ENCODE measurements at regions not wholly inside any gene's neighbourhood (a gene's known extent, or its start where the extent isn't known, plus 50 kb on each side); places are given as distances from the start of the nearest gene placed in this dataset.

DNA sequence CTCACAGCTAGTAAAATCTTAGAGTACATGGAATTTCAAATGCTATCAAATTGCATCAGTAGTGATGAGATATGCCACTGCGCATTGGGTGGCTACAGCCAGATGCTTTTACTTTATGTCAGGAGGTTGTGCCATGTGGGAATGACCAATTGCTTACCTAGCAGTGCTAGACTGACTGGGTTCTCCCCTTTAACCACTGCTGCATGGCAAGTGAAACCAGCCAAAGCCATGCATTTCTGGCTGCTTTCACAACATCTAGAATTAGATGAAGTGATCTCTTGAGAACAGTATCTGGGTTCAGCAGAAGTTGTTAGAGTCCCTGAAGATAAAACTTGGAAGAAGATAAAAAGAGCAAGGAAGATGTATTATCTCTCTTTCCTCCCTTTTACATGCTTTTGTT is 1174.2 kb upstream of the CDH2 start (continued):
- TF ChIP-seq, protein P1, sequence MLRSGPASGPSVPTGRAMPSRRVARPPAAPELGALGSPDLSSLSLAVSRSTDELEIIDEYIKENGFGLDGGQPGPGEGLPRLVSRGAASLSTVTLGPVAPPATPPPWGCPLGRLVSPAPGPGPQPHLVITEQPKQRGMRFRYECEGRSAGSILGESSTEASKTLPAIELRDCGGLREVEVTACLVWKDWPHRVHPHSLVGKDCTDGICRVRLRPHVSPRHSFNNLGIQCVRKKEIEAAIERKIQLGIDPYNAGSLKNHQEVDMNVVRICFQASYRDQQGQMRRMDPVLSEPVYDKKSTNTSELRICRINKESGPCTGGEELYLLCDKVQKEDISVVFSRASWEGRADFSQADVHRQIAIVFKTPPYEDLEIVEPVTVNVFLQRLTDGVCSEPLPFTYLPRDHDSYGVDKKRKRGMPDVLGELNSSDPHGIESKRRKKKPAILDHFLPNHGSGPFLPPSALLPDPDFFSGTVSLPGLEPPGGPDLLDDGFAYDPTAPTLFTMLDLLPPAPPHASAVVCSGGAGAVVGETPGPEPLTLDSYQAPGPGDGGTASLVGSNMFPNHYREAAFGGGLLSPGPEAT (IDR thresholded peaks at IDR 0.05; ENCODE audit: low read depth) = no peak
- no peak for TF ChIP-seq SMAD5 (IDR thresholded peaks at IDR 0.05; ENCODE audit: low read depth)
- TF ChIP-seq, protein P2, sequence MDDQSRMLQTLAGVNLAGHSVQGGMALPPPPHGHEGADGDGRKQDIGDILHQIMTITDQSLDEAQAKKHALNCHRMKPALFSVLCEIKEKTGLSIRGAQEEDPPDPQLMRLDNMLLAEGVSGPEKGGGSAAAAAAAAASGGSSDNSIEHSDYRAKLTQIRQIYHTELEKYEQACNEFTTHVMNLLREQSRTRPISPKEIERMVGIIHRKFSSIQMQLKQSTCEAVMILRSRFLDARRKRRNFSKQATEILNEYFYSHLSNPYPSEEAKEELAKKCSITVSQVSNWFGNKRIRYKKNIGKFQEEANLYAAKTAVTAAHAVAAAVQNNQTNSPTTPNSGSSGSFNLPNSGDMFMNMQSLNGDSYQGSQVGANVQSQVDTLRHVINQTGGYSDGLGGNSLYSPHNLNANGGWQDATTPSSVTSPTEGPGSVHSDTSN (IDR thresholded peaks at IDR 0.05; ENCODE audit: insufficient replicate concordance, low read depth, low read length) = no peak
- no peak for TF ChIP-seq BCL11A (IDR thresholded peaks at IDR 0.05; ENCODE audit: low read depth, low read length)

DNA sequence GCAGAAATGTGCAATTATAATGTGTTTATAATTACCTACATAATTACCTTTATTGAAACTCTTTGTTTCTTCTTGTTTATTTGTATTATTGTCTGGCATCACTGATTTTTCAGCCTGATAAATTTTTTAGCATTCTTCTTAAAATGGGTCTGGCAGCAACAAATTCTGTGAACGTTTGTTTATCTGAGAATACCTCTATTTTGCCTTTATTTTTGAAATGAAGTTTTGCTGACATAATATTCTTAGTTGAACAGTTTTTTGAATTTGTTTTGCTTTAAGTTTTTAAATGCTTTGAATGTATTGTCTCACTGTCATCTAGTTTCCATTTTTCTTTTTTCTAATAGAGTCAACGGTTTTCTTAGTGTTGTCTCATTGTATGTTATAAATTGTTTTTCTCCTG is 1152.0 kb upstream of the CDH2 start:
- Histone ChIP-seq H3K9ac (ENCODE audit: control insufficient read depth, insufficient read depth, low read length) (no peak overlapping the region), H3K4me3 (no peak overlapping the region), H3K27me3 (replicated peaks in 1 of 2; ENCODE audit: control insufficient read depth in 2 of 2, insufficient read depth in 2 of 2, low read length in 1 of 2) (no peaks in the 10 kb centered on the region), H4K20me1 (ENCODE audit: control insufficient read depth, insufficient read depth) (no peaks in the 10 kb centered on the region), H3K4me2 (ENCODE audit: control insufficient read depth, insufficient read depth) (no peak overlapping the region), H3K4me1 (ENCODE audit: control insufficient read depth, insufficient read depth, low read length) (no peaks in the 10 kb centered on the region), H3K27ac (ENCODE audit: control insufficient read depth, insufficient read depth) (no peak overlapping the region), H3K79me2 (ENCODE audit: control insufficient read depth, insufficient read depth, low read length) (no peaks in the 10 kb centered on the region), H2AFZ (ENCODE audit: control insufficient read depth, low read depth, low read length) (no peak overlapping the region), H3K36me3 (ENCODE audit: control insufficient read depth in 2 of 2, insufficient read depth in 2 of 2, low read length in 1 of 2) (no peaks in the 10 kb centered on the region), H3K9me3 (replicated peaks; ENCODE audit: control insufficient read depth, insufficient read depth, low read length) (no peaks in the 10 kb centered on the region)
- POLR2A ChIA-PET = no interaction called here
- no peak for TF ChIP-seq SP1 (IDR thresholded peaks at IDR 0.05; ENCODE audit: low read depth, low read length)
- TF ChIP-seq RUNX3 (IDR thresholded peaks at IDR 0.05; ENCODE audit: low read length) = no peak
- TF ChIP-seq SREBF1 (IDR thresholded peaks at IDR 0.05; ENCODE audit: low read length) = no peak
- TF ChIP-seq, protein P3, sequence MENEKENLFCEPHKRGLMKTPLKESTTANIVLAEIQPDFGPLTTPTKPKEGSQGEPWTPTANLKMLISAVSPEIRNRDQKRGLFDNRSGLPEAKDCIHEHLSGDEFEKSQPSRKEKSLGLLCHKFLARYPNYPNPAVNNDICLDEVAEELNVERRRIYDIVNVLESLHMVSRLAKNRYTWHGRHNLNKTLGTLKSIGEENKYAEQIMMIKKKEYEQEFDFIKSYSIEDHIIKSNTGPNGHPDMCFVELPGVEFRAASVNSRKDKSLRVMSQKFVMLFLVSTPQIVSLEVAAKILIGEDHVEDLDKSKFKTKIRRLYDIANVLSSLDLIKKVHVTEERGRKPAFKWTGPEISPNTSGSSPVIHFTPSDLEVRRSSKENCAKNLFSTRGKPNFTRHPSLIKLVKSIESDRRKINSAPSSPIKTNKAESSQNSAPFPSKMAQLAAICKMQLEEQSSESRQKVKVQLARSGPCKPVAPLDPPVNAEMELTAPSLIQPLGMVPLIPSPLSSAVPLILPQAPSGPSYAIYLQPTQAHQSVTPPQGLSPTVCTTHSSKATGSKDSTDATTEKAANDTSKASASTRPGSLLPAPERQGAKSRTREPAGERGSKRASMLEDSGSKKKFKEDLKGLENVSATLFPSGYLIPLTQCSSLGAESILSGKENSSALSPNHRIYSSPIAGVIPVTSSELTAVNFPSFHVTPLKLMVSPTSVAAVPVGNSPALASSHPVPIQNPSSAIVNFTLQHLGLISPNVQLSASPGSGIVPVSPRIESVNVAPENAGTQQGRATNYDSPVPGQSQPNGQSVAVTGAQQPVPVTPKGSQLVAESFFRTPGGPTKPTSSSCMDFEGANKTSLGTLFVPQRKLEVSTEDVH (IDR thresholded peaks at IDR 0.05; ENCODE audit: low read depth, partially characterized antibody) = no peak
- TF ChIP-seq POU2F2 (IDR thresholded peaks at IDR 0.05; ENCODE audit: borderline replicate concordance, low read depth, low read length) = no peak
- no peak for TF ChIP-seq GABPA (IDR thresholded peaks at IDR 0.05; ENCODE audit: low read depth)
- TF ChIP-seq MTA2 (IDR thresholded peaks at IDR 0.05; ENCODE audit: low read depth) = no peak
- TF ChIP-seq ETV6 (conservative IDR thresholded peaks at IDR 0.05 in 1 of 2, IDR thresholded peaks at IDR 0.05 in 1 of 2; ENCODE audit: borderline replicate concordance in 1 of 2, low read depth in 1 of 2) = no peak
- TF ChIP-seq ZBED1 (IDR thresholded peaks at IDR 0.05; ENCODE audit: borderline replicate concordance) = no peak
- TF ChIP-seq CBFB (IDR thresholded peaks at IDR 0.05; ENCODE audit: low read depth) = no peak
- TF ChIP-seq KDM1A (IDR thresholded peaks at IDR 0.05; ENCODE audit: borderline replicate concordance) = no peak
- no peak for TF ChIP-seq GATAD2B (conservative IDR thresholded peaks at IDR 0.05; ENCODE audit: low read depth)
- SMC1A ChIA-PET (ENCODE audit: uncharacterized antibody, unreplicated experiment) = no interaction called here
- CTCF ChIA-PET = no interaction called here
- FAIRE-seq (no peak), ATAC-seq (no peak), DNase-seq (ENCODE audit: low read depth, low spot score) (no peak)
- WGBS (ENCODE audit: insufficient coverage, insufficient replicate concordance, low lambda C conversion rate, missing lambda C conversion rate) = 0% methylated on average over 2 of the region's 2 CpGs
- in situ Hi-C loops (cut with MboI) = no loop called here
- intact Hi-C loops (cut with micrococcal nuclease; ENCODE audit: unreplicated experiment) = no loop called here
- RAD21 ChIA-PET (ENCODE audit: unreplicated experiment) = no interaction called here
- no TSS peak for BruUV-seq (replicated peaks)
